HG03045 (cell line): ENCODE measurements at regions not wholly inside any gene's neighbourhood (a gene's known extent, or its start where the extent isn't known, plus 50 kb on each side); places are given as distances from the start of the nearest gene placed in this dataset.
"Not testable (repeated sequence)": the region's sequence is repeated elsewhere in the genome, so short reads cannot be mapped to it uniquely, and the experiment has no call there.

ENCODE experiments used
- ATAC-seq: cut with Tn5 transposase; IDR thresholded peaks from one replicate; pipeline ENCODE4 v1.9.1; 2021; ENCODE audit warnings: mild to moderate bottlenecking, moderate library complexity; ENCODE audit not compliant: unreplicated experiment

GRCh38 chr11:29629286-29629685 lies 387.5 kb downstream of the KCNA4 start:
- ATAC-seq: no peak

- no peak for ATAC-seq
Measured at GRCh38 chr11:29628609-29629008, 388.2 kb downstream of the KCNA4 start.

GRCh38 chr11:29627541-29627940 lies 389.3 kb downstream of the KCNA4 start:
- no peak for ATAC-seq

- no peak for ATAC-seq
Measured at GRCh38 chr11:29623144-29623722, 393.6 kb downstream of the KCNA4 start.

GRCh38 chr11:29616611-29617010 lies 400.2 kb downstream of the KCNA4 start:
- ATAC-seq: no peak

GRCh38 chr11:29612423-29612822 lies 404.4 kb downstream of the KCNA4 start:
- ATAC-seq: no peak

GRCh38 chr11:29606330-29607031 lies 410.3 kb downstream of the KCNA4 start:
- no peak for ATAC-seq

- ATAC-seq: not testable (repeated sequence)
Measured at GRCh38 chr11:29600151-29600575, 416.7 kb downstream of the KCNA4 start.

GRCh38 chr11:29584342-29584741 lies 432.5 kb downstream of the KCNA4 start:
- ATAC-seq: no peak

GRCh38 chr11:29578806-29579205 lies 438.0 kb downstream of the KCNA4 start:
- no peak for ATAC-seq

GRCh38 chr11:29564486-29564885 lies 452.3 kb downstream of the KCNA4 start:
- ATAC-seq: no peak

- ATAC-seq: no peak
Measured at GRCh38 chr11:29562183-29562582, 454.6 kb downstream of the KCNA4 start.

GRCh38 chr11:29553990-29554389 lies 462.8 kb downstream of the KCNA4 start:
- no peak for ATAC-seq

- ATAC-seq: no peak
Measured at GRCh38 chr11:29538339-29539036, 478.3 kb downstream of the KCNA4 start.

- no peak for ATAC-seq
Measured at GRCh38 chr11:29534836-29535235, 482.0 kb downstream of the KCNA4 start.

GRCh38 chr11:29530961-29531360 lies 485.9 kb downstream of the KCNA4 start:
- ATAC-seq: no peak

- no peak for ATAC-seq
Measured at GRCh38 chr11:29527391-29527936, 489.4 kb downstream of the KCNA4 start.

- ATAC-seq: no peak
Measured at GRCh38 chr11:29518389-29519174, 498.2 kb downstream of the KCNA4 start.

- no peak for ATAC-seq
Measured at GRCh38 chr11:29511394-29511793, 505.4 kb downstream of the KCNA4 start.

GRCh38 chr11:29507376-29507775 lies 509.5 kb downstream of the KCNA4 start:
- no peak for ATAC-seq

GRCh38 chr11:29495676-29496075 lies 521.2 kb downstream of the KCNA4 start:
- no peak for ATAC-seq
